Duodenal mucosa (tissue), 2 donors: ENCODE measurements at regions not wholly inside any gene's neighbourhood (a gene's known extent, or its start where the extent isn't known, plus 50 kb on each side); places are given as distances from the start of the nearest gene placed in this dataset.
"Not testable (repeated sequence)": the region's sequence is repeated elsewhere in the genome, so short reads cannot be mapped to it uniquely, and the experiment has no call there.

ENCODE experiments used
- H3K27ac ChIP-seq: one replicate; pipeline ENCODE4 v1.7.0; 2013; ENCODE audit warnings: low read depth, low read length
- H3K27me3 ChIP-seq, 2 donors: one replicate each; pipeline ENCODE4 v1.7.0; 2013; ENCODE audit warnings: low read length in 2 of 2, control low read depth in 1 of 2; ENCODE audit not compliant: insufficient read depth in 2 of 2, control insufficient read depth in 1 of 2
- H3K36me3 ChIP-seq, 2 donors: one replicate each; pipeline ENCODE4 v1.7.0; 2013; ENCODE audit warnings: low read length in 2 of 2, control low read depth in 1 of 2; ENCODE audit not compliant: insufficient read depth in 2 of 2, control insufficient read depth in 1 of 2
- H3K4me1 ChIP-seq, 2 donors: one replicate each; pipeline ENCODE4 v1.7.0; 2013; ENCODE audit warnings: low read length in 2 of 2, control low read depth in 1 of 2; ENCODE audit not compliant: insufficient read depth in 2 of 2, control insufficient read depth in 1 of 2
- H3K4me3 ChIP-seq, 2 donors: one replicate each; pipeline ENCODE4 v1.7.0; 2013; ENCODE audit warnings: low read length in 2 of 2, low read depth in 1 of 2
- H3K9ac ChIP-seq, 2 donors: one replicate each; pipeline ENCODE4 v1.7.0; 2013; ENCODE audit warnings: low read length in 2 of 2, low read depth in 1 of 2
- H3K9me3 ChIP-seq, 2 donors: one replicate each; pipeline ENCODE4 v1.7.0; 2013; ENCODE audit warnings: low read length in 2 of 2, control low read depth in 1 of 2; ENCODE audit not compliant: control insufficient read depth in 1 of 2

DNA sequence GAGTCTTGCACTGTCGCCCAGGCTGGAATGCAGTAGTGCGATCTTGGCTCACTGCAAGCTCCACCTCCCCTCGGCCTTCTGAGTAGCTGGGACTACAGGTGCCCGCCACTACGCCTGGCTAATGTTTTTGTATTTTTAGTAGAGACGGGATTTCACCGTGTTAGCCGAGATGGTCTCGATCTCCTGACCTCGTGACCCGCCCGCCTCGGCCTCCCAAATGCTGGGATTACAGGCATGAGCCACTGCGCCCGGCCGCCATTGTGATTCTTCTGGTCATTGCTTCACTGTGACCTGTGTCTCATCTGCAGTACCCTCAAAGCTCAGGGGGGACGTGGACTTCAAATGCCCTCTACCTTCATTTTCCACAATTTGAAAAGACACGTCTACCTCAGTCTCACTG lies 481.9 kb downstream of the TRHDE start:
- not testable (repeated sequence) for H3K4me1 ChIP-seq, H3K27ac ChIP-seq, H3K36me3 ChIP-seq, H3K4me3 ChIP-seq, H3K9me3 ChIP-seq, H3K27me3 ChIP-seq, H3K9ac ChIP-seq

DNA sequence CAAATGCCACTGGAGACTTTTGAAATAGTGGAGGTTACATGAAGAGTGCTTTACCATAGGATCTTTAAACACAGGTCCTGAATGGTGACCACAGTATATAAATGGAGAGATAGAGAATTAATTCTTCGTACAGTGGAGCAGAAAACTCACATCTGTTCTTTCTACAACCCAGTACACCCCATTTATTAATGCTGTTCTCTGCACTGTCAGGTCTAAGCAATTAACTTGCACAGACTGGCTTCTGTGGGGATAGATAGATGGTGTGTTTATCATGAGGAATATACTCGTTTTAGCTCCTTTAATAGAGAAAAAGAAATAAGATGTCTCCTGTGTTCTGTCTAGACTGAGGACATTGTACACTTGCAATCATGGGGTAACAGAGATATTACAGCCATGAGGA lies 494.3 kb downstream of the TRHDE start:
- Histone ChIP-seq H3K4me3 (no peak overlapping the region), H3K4me1 (no peaks in the 10 kb centered on the region), H3K27ac (no peak overlapping the region), H3K36me3 (no peaks in the 10 kb centered on the region), H3K9me3 (no peaks in the 10 kb centered on the region), H3K27me3 (no peaks in the 10 kb centered on the region), H3K9ac (no peak overlapping the region)

DNA sequence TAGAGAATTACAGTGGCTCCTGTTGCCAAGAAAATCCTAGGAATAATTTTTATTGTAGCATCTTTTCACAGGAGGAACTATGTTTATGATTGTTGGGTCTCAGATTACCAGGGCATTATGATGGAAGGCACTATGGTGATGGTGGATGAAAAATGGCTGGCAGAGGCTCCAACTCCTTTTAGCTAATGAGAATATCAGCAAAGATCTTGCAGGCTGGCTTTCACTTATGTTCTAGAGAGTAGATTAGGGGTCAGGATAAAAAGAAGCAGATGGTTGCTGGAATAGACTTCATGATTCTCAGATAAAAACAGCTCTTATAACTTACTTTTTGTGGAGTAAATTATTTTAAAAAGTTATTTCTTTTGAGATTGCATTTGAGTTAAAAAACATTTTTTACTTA lies 501.9 kb downstream of the TRHDE start:
- Histone ChIP-seq H3K4me1 (no peaks in the 10 kb centered on the region), H3K4me3 (no peak overlapping the region), H3K27ac (no peak overlapping the region), H3K9ac (no peak overlapping the region), H3K9me3 (no peaks in the 10 kb centered on the region), H3K27me3 (no peaks in the 10 kb centered on the region), H3K36me3 (no peaks in the 10 kb centered on the region)

DNA sequence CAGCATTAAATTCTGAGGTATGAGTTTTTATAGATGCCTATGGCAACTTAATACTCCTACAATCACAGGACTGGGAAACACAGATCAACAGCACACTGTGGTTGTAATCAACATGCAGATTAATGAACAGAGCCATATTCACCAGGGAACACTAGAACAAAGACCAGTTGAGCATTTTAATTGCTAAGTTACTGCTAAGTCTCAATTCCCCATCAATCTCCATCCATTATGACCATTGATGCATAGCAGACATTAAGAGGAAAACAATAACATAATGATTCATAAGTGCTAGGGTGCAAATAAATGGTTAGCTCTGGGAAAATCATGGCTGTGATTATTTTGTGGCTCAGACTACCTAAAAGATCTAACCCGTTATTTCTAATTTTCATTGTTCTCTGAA lies 505.6 kb downstream of the TRHDE start:
- Histone ChIP-seq H3K9ac (no peak overlapping the region), H3K27ac (no peak overlapping the region), H3K36me3 (no peaks in the 10 kb centered on the region), H3K4me1 (no peaks in the 10 kb centered on the region), H3K4me3 (no peak overlapping the region), H3K27me3 (no peaks in the 10 kb centered on the region), H3K9me3 (no peaks in the 10 kb centered on the region)

GRCh38 chr12:72790273-72790672 lies 518.1 kb downstream of the TRHDE start:
- Histone ChIP-seq H3K4me3 (no peak overlapping the region), H3K9me3 (no peaks in the 10 kb centered on the region), H3K36me3 (no peaks in the 10 kb centered on the region), H3K4me1 (no peaks in the 10 kb centered on the region), H3K9ac (no peak overlapping the region), H3K27me3 (no peaks in the 10 kb centered on the region), H3K27ac (no peak overlapping the region)

GRCh38 chr12:72792889-72793288 lies 520.7 kb downstream of the TRHDE start:
- Histone ChIP-seq H3K9me3 (no peaks in the 10 kb centered on the region), H3K9ac (no peak overlapping the region), H3K4me1 (no peaks in the 10 kb centered on the region), H3K27me3 (no peaks in the 10 kb centered on the region), H3K36me3 (no peaks in the 10 kb centered on the region), H3K4me3 (no peak overlapping the region), H3K27ac (no peak overlapping the region)

DNA sequence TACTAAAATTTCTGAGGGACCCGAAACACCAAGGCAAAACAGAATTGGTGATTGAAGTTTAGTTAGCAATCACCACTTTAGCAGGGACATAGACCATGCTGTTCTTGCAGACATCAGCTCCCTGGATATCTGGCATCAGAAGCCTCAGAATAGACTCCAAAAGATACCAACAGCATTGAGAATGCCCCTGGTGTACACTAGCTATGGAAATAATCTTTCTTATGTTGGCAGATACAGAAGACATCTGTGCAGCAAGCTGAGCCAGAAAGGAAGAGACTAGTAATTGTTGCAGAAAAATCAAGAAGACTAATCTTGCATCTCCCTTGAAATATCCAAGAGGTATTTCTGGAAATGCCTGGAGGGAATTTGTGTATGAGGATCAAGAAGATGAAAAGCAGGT lies 521.6 kb downstream of the TRHDE start:
- Histone ChIP-seq H3K27ac (no peak overlapping the region), H3K27me3 (no peaks in the 10 kb centered on the region), H3K9me3 (no peaks in the 10 kb centered on the region), H3K36me3 (no peaks in the 10 kb centered on the region), H3K4me3 (no peak overlapping the region), H3K4me1 (no peaks in the 10 kb centered on the region), H3K9ac (no peak overlapping the region)

- H3K9me3 ChIP-seq, result peaks cover 0 to 3% of the 10 kb centered on the region in 2 donors
- H3K27ac ChIP-seq, result no peak overlapping the region
- H3K27me3 ChIP-seq, result no peaks in the 10 kb centered on the region
- H3K4me1 ChIP-seq, result no peaks in the 10 kb centered on the region
- no peak overlapping the region for H3K9ac ChIP-seq
- H3K4me3 ChIP-seq, result no peak overlapping the region
- H3K36me3 ChIP-seq, result no peaks in the 10 kb centered on the region
These were observed 543.3 kb downstream of the TRHDE start for GRCh38 chr12:72815421-72815820.

- no peaks in the 10 kb centered on the region for H3K27me3 ChIP-seq
- no peaks in the 10 kb centered on the region for H3K9me3 ChIP-seq
- no peak overlapping the region for H3K27ac ChIP-seq
- no peaks in the 10 kb centered on the region for H3K4me1 ChIP-seq
- H3K36me3 ChIP-seq, result no peaks in the 10 kb centered on the region
- no peak overlapping the region for H3K9ac ChIP-seq
- H3K4me3 ChIP-seq, result no peak overlapping the region
These were observed 556.6 kb downstream of the TRHDE start for GRCh38 chr12:72828662-72829324.

GRCh38 chr12:72829838-72830237 lies 557.7 kb downstream of the TRHDE start:
- Histone ChIP-seq H3K4me1 (no peaks in the 10 kb centered on the region), H3K4me3 (no peak overlapping the region), H3K27ac (no peak overlapping the region), H3K36me3 (no peaks in the 10 kb centered on the region), H3K27me3 (no peaks in the 10 kb centered on the region), H3K9me3 (no peaks in the 10 kb centered on the region), H3K9ac (no peak overlapping the region)

DNA sequence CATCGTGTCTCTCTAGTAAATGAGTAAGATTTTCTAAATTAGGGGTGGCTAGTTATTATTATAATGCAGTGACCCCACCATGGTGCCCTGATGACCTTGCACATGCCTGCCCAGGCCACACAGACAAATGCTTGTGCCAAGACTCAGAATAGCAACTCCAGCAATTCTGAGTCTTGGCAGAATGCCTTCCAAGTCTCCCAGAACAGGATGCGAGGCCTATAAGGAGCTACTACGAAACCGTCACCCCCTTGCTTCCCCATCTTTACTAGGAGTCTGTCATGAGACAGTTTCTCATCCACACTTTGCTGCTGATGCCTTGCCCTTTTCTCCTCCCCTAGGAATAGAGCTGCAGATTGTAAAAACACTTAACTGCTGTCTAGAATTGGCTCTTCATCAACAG lies 559.9 kb downstream of the TRHDE start:
- no peak overlapping the region for H3K4me3 ChIP-seq
- no peak overlapping the region for H3K9ac ChIP-seq
- H3K27ac ChIP-seq, result no peak overlapping the region
- H3K9me3 ChIP-seq, result no peaks in the 10 kb centered on the region
- no peaks in the 10 kb centered on the region for H3K4me1 ChIP-seq
- no peaks in the 10 kb centered on the region for H3K27me3 ChIP-seq
- H3K36me3 ChIP-seq, result no peaks in the 10 kb centered on the region
